ENCODE measurements at regions not wholly inside any gene's neighbourhood (a gene's known extent, or its start where the extent isn't known, plus 50 kb on each side); places are given as distances from the start of the nearest gene placed in this dataset.

DNA sequence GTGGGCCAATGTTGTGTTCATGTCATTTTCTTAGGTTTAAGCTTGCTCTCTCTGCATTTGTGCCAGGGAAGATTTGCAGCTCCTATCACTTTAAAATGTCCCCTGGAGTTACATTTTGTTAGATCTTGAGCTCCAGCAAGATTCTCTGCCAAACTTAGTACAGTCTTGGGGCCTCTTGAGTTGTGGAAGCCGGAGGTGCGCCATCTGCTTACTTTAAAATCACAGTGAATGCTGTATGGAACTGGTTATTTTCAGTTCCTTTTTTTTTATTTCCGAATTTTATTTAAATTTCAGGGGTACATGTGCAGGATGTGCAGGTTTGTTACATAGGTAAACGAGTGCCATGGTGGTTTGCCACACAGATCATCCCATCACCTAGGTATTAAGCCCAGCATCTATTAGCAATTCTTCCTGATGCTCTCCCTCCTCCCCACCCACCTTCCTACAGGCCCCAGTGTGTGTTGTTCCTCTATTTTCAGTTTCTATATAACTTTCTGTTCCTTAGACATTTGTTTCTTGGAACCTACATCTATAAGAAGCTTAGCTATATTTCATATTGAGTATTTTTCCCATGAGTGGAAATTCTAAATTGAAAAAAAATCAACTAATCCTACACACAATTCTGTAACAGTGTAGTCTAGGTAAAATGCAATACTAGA, 114.4 kb upstream of the CREB5 start (continued):
- TF ChIP-seq EZH2 (IDR thresholded peaks at IDR 0.05; ENCODE audit: low read depth, unreplicated experiment), result no peak
- TF ChIP-seq, protein P1, sequence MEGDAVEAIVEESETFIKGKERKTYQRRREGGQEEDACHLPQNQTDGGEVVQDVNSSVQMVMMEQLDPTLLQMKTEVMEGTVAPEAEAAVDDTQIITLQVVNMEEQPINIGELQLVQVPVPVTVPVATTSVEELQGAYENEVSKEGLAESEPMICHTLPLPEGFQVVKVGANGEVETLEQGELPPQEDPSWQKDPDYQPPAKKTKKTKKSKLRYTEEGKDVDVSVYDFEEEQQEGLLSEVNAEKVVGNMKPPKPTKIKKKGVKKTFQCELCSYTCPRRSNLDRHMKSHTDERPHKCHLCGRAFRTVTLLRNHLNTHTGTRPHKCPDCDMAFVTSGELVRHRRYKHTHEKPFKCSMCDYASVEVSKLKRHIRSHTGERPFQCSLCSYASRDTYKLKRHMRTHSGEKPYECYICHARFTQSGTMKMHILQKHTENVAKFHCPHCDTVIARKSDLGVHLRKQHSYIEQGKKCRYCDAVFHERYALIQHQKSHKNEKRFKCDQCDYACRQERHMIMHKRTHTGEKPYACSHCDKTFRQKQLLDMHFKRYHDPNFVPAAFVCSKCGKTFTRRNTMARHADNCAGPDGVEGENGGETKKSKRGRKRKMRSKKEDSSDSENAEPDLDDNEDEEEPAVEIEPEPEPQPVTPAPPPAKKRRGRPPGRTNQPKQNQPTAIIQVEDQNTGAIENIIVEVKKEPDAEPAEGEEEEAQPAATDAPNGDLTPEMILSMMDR (conservative IDR thresholded peaks at IDR 0.05; ENCODE audit: low read depth in 2 of 2), result no peak
- TF ChIP-seq, protein P2, sequence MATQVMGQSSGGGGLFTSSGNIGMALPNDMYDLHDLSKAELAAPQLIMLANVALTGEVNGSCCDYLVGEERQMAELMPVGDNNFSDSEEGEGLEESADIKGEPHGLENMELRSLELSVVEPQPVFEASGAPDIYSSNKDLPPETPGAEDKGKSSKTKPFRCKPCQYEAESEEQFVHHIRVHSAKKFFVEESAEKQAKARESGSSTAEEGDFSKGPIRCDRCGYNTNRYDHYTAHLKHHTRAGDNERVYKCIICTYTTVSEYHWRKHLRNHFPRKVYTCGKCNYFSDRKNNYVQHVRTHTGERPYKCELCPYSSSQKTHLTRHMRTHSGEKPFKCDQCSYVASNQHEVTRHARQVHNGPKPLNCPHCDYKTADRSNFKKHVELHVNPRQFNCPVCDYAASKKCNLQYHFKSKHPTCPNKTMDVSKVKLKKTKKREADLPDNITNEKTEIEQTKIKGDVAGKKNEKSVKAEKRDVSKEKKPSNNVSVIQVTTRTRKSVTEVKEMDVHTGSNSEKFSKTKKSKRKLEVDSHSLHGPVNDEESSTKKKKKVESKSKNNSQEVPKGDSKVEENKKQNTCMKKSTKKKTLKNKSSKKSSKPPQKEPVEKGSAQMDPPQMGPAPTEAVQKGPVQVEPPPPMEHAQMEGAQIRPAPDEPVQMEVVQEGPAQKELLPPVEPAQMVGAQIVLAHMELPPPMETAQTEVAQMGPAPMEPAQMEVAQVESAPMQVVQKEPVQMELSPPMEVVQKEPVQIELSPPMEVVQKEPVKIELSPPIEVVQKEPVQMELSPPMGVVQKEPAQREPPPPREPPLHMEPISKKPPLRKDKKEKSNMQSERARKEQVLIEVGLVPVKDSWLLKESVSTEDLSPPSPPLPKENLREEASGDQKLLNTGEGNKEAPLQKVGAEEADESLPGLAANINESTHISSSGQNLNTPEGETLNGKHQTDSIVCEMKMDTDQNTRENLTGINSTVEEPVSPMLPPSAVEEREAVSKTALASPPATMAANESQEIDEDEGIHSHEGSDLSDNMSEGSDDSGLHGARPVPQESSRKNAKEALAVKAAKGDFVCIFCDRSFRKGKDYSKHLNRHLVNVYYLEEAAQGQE (IDR thresholded peaks at IDR 0.05; ENCODE audit: unreplicated experiment), result no peak

DNA sequence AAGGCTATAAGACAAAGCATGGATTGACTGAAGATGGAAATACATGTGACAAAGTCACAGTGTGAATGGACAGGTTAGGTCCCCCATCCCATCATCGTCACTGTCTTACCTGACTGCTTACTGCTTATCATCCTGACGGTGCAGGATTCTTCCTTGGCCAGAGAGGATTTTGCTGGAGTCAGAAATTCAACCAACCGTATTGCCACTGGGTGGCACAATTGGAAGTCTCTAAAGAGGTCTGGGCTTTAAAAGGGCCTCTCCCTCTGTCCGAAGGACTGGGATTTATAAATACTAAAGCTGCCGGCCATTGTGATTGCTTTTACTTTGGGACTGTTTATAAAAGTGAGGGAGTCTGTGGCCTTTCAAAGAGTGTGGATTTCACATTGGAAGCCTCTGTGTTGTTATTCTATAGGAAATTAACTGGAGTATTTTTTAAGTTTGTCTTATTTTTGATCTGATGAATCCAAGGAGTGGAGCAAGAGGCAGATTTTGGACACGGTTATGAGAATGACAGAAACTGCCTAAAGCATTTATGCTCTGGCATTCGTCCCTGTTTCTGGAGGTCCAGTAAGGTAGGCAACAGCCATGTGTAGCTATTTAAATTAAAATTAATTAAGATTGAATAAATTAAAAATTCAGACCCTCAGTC, 113.3 kb upstream of the CREB5 start:
- DNase-seq (ENCODE audit: low spot score) (peak; percentile 89), ATAC-seq (peak; percentile 98)
- no peak for TF ChIP-seq POLR2AphosphoS5 (IDR thresholded peaks at IDR 0.05; ENCODE audit: low read depth)
- TF ChIP-seq, protein P1 (conservative IDR thresholded peaks at IDR 0.05; ENCODE audit: low read depth in 2 of 2), result peak; percentile 73 to 80
- TF ChIP-seq, protein P2 (IDR thresholded peaks at IDR 0.05; ENCODE audit: unreplicated experiment), result no peak
- H3K27ac ChIP-seq (ENCODE audit: low read depth), result no peak overlapping the region
- peak overlapping the region; percentile 81 for H3K27ac Mint-ChIP-seq
- H3K79me2 ChIP-seq (replicated peaks; ENCODE audit: insufficient read depth), result no peaks in the 10 kb centered on the region
- no peaks in the 10 kb centered on the region for H3K9me2 ChIP-seq (ENCODE audit: insufficient read depth)
- no peak overlapping the region for H2AFZ ChIP-seq
- H3K4me3 ChIP-seq, result no peak overlapping the region
- H3K4me3 Mint-ChIP-seq, result no peak overlapping the region
- H3K4me1 ChIP-seq (ENCODE audit: insufficient read depth), result peaks cover 10% of the 10 kb centered on the region
- H3K9me3 Mint-ChIP-seq, result no peaks in the 10 kb centered on the region
- no peaks in the 10 kb centered on the region for H3K27me3 ChIP-seq (ENCODE audit: insufficient read depth)
- no peak overlapping the region for H3K4me2 ChIP-seq
- no peaks in the 10 kb centered on the region for H3F3A ChIP-seq (replicated peaks; ENCODE audit: low read depth)
- H3K36me3 Mint-ChIP-seq (ENCODE audit: low read depth), result peaks cover 3% of the 10 kb centered on the region; the same call in 1 of the 3 replicates
- peaks cover 23% of the 10 kb centered on the region for H3K4me1 Mint-ChIP-seq
- no peaks in the 10 kb centered on the region for H3K27me3 Mint-ChIP-seq (ENCODE audit: insufficient read depth, low read depth, poor library complexity)
- H3K36me3 ChIP-seq (ENCODE audit: insufficient read depth), result no peaks in the 10 kb centered on the region
- H4K20me1 ChIP-seq (replicated peaks; ENCODE audit: insufficient read depth), result no peaks in the 10 kb centered on the region

All from GM23338 (cell line).